ENCODE measurements at regions not wholly inside any gene's neighbourhood (a gene's known extent, or its start where the extent isn't known, plus 50 kb on each side); places are given as distances from the start of the nearest gene placed in this dataset.
"Not testable (repeated sequence)": the region's sequence is repeated elsewhere in the genome, so short reads cannot be mapped to it uniquely, and the experiment has no call there.

DNA sequence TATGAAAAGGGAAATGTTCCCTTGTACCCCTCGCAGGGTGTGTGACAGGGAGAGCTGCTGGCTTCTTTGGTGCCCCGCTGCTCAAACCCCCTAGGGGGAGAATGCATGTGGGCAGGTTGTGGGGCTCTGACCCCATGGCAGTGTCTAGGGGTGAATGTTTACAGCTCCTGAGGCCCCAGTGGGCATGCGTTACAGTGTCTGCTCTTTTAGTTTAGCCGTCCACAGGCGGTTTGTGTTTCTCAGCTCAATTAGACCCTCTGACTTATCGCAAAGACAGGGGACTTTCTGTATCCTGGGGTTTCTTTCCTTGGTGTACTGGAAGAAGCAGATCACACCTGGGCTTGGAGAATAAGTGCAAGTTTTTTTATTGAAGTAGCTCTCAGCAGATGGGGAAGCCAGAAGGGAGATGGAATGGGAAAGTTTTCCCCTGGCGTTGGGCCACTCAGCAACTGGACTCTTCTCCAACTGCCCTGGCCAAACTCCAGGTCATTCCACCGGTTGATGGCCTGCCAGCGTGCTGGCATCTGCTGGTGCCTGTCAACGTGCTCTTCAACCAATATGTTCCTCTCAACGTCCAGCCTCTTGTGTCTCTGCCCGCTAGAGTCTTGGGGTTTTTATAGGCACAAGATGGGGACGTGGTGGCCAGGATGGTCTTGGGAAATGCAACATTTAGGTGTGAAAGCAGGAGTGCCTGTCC, 720.9 kb downstream of the FSCB start:
- no peaks in the 10 kb centered on the region for H3K4me1 Mint-ChIP-seq
- H3K27me3 Mint-ChIP-seq: no peaks in the 10 kb centered on the region
- no peak overlapping the region for H3K27ac Mint-ChIP-seq
- H3K4me3 Mint-ChIP-seq: no peak overlapping the region
- H3K36me3 Mint-ChIP-seq (ENCODE audit: low read depth): no peaks in the 10 kb centered on the region
- DNase-seq (no peak), ATAC-seq (no peak)
- H3K9me3 Mint-ChIP-seq: no peaks in the 10 kb centered on the region

DNA sequence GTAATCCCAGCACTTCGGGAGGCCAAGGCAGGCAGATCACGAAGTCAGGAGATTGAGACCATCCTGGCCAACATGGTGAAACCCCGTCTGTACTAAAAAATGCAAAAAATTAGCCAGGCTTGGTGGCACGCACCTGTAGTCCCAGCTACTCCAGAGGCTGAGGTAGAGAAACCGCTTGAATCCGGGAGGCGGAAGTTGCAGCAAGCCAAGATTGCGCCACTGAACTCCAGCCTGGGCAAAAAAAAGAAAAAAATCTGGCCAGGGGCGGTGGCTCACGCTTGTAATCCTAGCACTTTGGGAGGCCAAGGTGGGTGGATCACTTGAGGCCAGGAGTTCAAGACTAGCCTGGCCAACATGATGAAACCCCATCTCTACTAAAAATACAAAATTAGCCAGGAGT, 722.7 kb downstream of the FSCB start:
- H3K27ac Mint-ChIP-seq; H3K9me3 Mint-ChIP-seq; H3K36me3 Mint-ChIP-seq (ENCODE audit: low read depth); ATAC-seq; H3K27me3 Mint-ChIP-seq; H3K4me1 Mint-ChIP-seq; H3K4me3 Mint-ChIP-seq; DNase-seq: not testable (repeated sequence)

DNA sequence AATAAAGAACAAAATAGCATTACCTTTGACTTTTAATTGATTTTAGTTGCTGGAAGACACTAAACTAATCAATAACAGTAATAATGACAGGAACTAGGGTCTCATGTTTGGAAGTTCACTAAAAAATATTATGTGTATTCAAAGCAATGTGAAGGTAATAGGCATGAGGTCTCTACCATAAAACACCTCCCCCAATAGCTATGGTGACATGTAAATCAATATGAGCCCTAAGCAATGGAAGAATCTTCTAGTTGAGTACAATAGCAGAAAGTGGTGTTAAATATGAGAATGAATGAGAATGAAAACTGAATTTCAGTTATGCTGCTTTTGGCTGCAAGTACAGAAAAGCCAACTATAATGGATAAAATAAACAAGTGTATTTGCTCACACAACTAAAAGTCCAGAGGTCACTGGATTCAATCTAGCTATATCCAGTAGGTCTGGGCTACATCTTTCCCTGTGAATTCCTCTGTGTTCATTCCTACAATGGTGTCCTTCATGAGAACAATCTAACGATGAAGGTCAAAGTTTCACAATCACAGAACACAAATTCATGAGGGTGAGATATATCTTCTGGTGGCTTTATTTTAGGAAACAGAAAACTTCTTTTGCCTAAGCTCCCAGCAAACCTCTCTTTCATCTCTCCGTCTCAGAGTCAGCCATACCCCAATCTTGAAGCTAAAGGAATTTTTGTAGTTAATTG, 728.0 kb downstream of the FSCB start:
- DNase-seq (no peak), ATAC-seq (no peak)
- H3K4me3 Mint-ChIP-seq: no peak overlapping the region
- no peaks in the 10 kb centered on the region for H3K36me3 Mint-ChIP-seq (ENCODE audit: low read depth)
- H3K4me1 Mint-ChIP-seq: no peaks in the 10 kb centered on the region
- H3K9me3 Mint-ChIP-seq: peaks cover 17% of the 10 kb centered on the region
- H3K27me3 Mint-ChIP-seq: no peaks in the 10 kb centered on the region
- no peak overlapping the region for H3K27ac Mint-ChIP-seq

DNA sequence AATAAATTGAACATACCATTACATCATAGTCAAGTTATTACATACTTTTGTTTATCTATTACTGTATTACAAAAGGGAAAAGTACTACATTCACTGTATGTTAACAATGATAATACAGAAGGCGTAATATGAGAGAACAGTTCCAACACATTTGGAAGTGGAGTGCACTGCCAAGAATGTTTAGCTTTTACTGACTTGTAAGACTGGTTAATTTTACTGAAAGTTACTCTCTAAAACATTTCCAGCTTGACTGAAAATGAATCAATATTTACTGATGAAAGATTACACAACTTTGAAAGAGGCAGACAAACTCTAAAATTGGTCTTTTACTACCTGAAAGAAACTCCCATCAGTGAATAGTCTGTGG, 728.5 kb downstream of the FSCB start:
- no peaks in the 10 kb centered on the region for H3K4me1 Mint-ChIP-seq
- ATAC-seq (no peak), DNase-seq (no peak)
- no peaks in the 10 kb centered on the region for H3K36me3 Mint-ChIP-seq (ENCODE audit: low read depth)
- peaks cover 21% of the 10 kb centered on the region for H3K9me3 Mint-ChIP-seq
- no peak overlapping the region for H3K4me3 Mint-ChIP-seq
- no peaks in the 10 kb centered on the region for H3K27me3 Mint-ChIP-seq
- no peak overlapping the region for H3K27ac Mint-ChIP-seq

DNA sequence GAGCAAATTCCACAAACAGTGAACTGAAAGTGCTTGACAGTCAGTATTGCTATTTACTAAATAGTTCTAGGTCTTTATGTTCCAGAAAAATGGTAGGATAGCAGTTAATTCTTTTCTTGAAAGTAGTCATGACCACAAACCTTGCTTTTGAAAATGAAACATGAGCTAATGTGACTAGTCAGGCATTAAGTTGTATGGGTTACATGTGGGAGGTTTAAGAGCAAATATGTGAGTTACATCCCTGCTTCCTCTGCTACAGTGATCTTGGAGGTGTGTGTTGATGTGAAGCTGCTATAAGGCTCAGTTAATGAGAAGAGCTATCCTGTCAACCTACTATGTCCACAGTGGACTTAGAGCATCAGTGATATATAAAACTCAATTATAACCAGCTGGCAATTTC, 741.6 kb downstream of the FSCB start:
- no peak for ATAC-seq
- Mint-ChIP-seq H3K4me3 (no peak overlapping the region), H3K4me1 (no peaks in the 10 kb centered on the region), H3K27me3 (no peaks in the 10 kb centered on the region), H3K36me3 (ENCODE audit: low read depth) (no peaks in the 10 kb centered on the region), H3K27ac (no peak overlapping the region), H3K9me3 (peaks cover 19% of the 10 kb centered on the region)
- no peak for DNase-seq

DNA sequence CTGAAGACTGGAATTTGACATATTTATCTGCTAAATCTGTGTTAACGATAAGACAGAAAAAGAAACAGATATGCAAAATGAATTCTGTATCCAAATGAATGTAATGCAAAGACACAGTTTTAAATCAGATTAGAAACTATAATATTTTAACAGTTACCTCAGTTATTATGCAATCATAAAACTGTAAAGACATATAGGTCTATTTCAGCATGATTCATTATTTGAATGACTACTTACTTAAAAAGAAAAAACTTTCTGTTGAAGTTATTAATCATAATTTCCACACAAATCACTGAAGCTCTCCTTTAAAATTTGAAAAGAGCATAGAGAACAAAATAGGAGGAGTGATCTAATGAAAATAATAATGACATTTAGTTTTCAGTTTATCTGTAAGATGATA, 742.6 kb downstream of the FSCB start:
- no peak overlapping the region for H3K27ac Mint-ChIP-seq
- H3K36me3 Mint-ChIP-seq (ENCODE audit: low read depth): no peaks in the 10 kb centered on the region
- DNase-seq (no peak), ATAC-seq (no peak)
- no peak overlapping the region for H3K4me3 Mint-ChIP-seq
- no peaks in the 10 kb centered on the region for H3K27me3 Mint-ChIP-seq
- peaks cover 19% of the 10 kb centered on the region for H3K9me3 Mint-ChIP-seq
- no peaks in the 10 kb centered on the region for H3K4me1 Mint-ChIP-seq

DNA sequence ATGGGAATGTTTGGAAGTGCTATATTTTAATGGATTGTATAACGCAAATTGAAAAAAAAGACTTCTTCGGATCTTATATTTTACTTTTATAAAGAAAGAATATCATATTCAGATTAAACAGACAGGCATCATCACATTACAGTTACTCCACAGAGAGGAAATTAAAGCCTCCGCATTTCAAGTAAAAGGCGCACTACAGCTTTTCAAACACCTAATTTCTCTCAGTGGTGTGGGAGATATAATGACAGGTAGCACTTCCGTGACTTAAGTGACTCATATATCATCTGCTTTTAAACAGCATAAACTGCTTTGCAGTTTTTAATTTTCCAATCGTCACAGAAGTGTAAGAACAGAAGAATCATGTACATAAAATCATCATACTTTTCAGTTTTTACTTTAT, 751.4 kb downstream of the FSCB start:
- H3K27me3 Mint-ChIP-seq: no peaks in the 10 kb centered on the region
- peaks cover 3% of the 10 kb centered on the region for H3K9me3 Mint-ChIP-seq
- H3K36me3 Mint-ChIP-seq (ENCODE audit: low read depth): no peaks in the 10 kb centered on the region
- DNase-seq: no peak
- H3K27ac Mint-ChIP-seq: no peak overlapping the region
- no peak overlapping the region for H3K4me3 Mint-ChIP-seq
- ATAC-seq: no peak
- H3K4me1 Mint-ChIP-seq: no peaks in the 10 kb centered on the region

DNA sequence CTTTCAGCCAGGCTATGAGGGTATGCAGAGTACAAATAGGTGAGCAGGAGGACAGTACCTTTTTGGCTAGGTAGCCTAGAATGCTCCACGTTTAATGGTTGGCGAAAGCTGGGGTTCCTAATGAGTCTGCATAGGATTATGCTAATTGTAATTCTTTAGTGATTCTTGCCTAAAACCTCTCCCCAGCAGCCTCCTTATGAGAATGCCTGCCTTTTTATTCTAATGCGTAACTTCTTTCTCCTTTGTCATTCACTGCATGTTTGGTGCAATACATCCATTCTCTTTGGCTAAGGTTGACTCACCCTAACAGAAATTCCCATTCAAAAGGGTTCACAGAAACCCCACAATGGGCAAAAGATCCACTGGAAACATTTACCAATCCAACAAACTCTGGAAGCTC, 752.2 kb downstream of the FSCB start:
- DNase-seq: no peak
- no peak for ATAC-seq
- Mint-ChIP-seq H3K27me3 (no peaks in the 10 kb centered on the region), H3K4me3 (no peak overlapping the region), H3K36me3 (ENCODE audit: low read depth) (no peaks in the 10 kb centered on the region), H3K4me1 (no peaks in the 10 kb centered on the region), H3K9me3 (peaks cover 3% of the 10 kb centered on the region), H3K27ac (no peak overlapping the region)

DNA sequence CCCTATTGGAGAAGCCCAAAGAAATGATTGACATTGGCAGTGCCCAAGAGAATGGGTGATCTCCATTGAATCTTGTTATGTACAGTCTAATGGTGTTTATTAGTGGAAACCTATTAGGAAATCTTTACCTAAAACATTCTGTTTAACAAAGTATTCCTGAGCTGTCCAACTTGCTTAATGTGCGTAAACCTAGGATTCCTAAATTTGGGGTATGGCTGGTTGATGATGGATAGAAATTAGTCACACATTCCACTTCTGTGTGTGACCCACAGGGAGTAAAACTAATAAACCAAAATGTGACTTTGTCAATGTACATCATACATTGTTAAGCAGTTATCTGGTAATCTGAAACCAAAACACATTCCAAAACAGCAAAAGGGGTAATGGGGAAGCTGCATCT, 761.3 kb downstream of the FSCB start:
- no peak for ATAC-seq
- H3K27ac Mint-ChIP-seq: no peak overlapping the region
- H3K27me3 Mint-ChIP-seq: no peaks in the 10 kb centered on the region
- no peaks in the 10 kb centered on the region for H3K4me1 Mint-ChIP-seq
- peaks cover 7% of the 10 kb centered on the region for H3K9me3 Mint-ChIP-seq
- H3K4me3 Mint-ChIP-seq: no peak overlapping the region
- no peak for DNase-seq
- H3K36me3 Mint-ChIP-seq (ENCODE audit: low read depth): no peaks in the 10 kb centered on the region

DNA sequence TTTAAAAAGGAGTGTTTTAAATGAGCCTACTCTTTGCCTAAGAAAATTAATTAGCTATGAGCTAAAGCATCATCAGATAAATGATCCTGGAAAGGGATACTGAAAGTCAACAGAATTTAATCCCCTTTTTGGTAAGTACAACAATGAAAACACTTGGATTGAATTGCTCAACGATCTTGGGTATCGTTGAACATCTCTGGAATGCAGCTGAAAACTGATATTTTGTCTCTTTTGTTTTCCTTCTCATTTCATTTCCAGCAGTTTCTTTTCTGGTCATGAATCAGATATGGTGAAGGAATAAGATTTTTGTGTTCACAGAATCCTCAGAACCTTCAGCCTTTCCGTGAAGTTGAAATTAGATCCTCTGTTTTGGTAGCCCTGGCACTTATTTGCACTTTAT, 771.2 kb downstream of the FSCB start:
- DNase-seq (no peak), ATAC-seq (no peak)
- no peaks in the 10 kb centered on the region for H3K36me3 Mint-ChIP-seq (ENCODE audit: low read depth)
- peaks cover 20% of the 10 kb centered on the region for H3K9me3 Mint-ChIP-seq
- no peak overlapping the region for H3K4me3 Mint-ChIP-seq
- no peaks in the 10 kb centered on the region for H3K4me1 Mint-ChIP-seq
- H3K27me3 Mint-ChIP-seq: no peaks in the 10 kb centered on the region
- no peak overlapping the region for H3K27ac Mint-ChIP-seq

DNA sequence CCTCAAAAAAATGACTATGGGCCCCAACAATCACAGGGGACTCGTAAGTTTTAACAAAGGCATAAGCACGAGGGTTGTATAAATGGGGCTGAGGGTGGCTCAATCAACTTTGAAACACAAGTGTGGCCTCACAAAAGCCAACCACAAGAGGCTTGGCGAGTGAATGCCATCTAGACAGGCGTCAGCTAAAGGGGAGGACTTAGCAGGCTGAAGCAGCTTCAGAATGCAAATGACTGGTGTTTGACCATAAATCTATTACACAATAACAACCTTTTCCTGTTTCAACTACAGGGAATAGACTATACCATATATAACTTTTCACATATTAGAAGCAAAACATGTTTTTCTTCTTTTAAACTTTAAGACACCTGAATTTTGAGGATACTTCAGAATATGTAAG, 777.9 kb downstream of the FSCB start:
- no peak overlapping the region for H3K4me3 Mint-ChIP-seq
- DNase-seq (no peak), ATAC-seq (no peak)
- H3K9me3 Mint-ChIP-seq: no peaks in the 10 kb centered on the region
- H3K27me3 Mint-ChIP-seq: no peaks in the 10 kb centered on the region
- no peak overlapping the region for H3K27ac Mint-ChIP-seq
- no peaks in the 10 kb centered on the region for H3K4me1 Mint-ChIP-seq
- no peaks in the 10 kb centered on the region for H3K36me3 Mint-ChIP-seq (ENCODE audit: low read depth)

DNA sequence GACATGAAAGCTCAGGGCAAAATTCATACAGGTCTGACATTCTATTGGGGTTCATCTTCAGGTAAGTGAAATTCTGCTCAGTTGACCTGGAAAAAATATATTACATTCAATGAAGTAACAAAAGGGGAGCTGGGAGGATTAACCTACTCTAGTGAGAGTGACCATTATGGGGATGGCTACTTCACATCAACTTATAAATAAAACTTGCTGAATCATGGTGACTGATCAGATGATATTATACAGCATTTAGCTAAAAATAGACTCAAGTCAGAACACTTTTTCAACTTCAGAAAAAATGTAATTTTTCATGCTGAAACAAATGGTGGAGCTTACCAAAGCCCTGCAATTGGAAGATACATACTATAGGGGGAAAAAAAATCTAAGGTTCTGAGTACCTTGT, 800.2 kb downstream of the FSCB start:
- no peaks in the 10 kb centered on the region for H3K27me3 Mint-ChIP-seq
- no peak overlapping the region for H3K27ac Mint-ChIP-seq
- ATAC-seq (no peak), DNase-seq (no peak)
- no peaks in the 10 kb centered on the region for H3K36me3 Mint-ChIP-seq (ENCODE audit: low read depth)
- H3K4me3 Mint-ChIP-seq: no peak overlapping the region
- no peaks in the 10 kb centered on the region for H3K4me1 Mint-ChIP-seq
- H3K9me3 Mint-ChIP-seq: peaks cover 7% of the 10 kb centered on the region

DNA sequence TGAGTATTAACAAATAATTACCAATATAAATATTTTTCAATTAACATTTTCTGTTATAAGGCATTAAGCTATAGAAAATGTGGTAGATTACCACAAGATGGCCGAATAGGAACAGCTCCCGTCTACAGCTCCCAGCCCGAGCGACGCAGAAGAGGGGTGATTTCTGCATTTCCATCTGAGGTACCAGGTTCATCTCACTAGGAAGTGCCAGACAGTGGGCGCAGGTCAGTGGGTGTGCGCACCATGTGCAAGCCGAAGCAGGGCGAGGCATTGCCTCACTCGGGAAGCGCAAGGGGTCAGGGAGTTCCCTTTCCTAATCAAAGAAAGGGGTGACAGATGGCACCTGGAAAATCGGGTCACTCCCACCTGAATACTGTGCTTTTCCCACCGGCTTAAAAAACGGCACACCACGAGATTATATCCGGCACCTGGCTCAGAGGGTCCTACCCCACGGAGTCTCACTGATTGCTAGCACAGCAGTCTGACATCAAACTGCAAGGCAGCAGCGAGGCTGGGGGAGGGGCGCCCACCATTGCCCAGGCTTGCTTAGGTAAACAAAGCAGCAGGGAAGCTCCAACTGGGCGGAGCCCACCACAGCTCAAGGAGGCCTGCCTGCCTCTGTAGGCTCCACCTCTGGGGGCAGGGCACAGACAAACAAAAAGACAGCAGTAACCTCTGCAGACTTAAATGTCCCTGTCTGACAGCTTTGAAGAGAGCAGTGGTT, 808.4 kb downstream of the FSCB start:
- not testable (repeated sequence) for H3K27ac Mint-ChIP-seq; H3K36me3 Mint-ChIP-seq (ENCODE audit: low read depth); ATAC-seq; H3K27me3 Mint-ChIP-seq; H3K4me1 Mint-ChIP-seq; DNase-seq; H3K4me3 Mint-ChIP-seq; H3K9me3 Mint-ChIP-seq

DNA sequence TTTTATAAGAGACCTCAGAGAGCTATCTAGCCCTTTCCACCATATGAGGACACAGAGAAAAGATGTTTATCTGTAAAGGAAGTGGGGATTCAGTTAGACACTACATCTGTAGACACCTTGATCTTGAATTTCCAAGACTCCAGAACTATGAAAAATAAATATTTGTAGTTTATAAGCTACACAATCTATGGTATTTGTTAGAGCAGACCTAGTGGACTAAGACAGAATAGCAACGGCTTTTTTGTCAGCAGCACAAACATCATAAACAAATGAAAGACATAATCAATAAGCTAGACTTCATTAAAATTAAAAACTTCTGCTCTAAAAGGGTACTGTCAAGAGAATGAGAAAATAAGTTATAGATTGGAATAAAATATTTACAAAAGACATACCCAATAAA, 810.1 kb downstream of the FSCB start:
- Mint-ChIP-seq H3K4me1 (no peaks in the 10 kb centered on the region), H3K27me3 (no peaks in the 10 kb centered on the region), H3K27ac (no peak overlapping the region), H3K9me3 (peaks cover 7% of the 10 kb centered on the region), H3K36me3 (ENCODE audit: low read depth) (no peaks in the 10 kb centered on the region), H3K4me3 (no peak overlapping the region)
- ATAC-seq (no peak), DNase-seq (no peak)

DNA sequence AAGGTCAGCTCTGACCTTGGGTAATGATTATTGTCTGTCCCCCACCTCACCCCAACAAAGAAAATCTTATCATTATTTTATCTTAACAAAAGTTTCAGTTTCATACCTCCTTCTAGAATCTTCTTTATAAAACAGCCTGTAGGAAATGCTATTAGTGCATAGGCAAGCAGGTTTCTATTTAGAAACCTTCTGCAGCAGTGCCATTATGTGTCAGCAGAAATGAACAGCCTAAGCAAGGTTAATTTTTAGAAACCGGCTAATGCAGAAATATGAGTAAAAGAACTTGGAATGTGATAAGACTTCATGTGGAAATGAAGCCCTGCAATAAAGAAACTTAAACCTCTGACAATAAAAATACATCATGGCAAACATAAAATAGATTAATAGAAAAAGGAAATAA, 814.4 kb downstream of the FSCB start:
- Mint-ChIP-seq H3K4me1 (no peaks in the 10 kb centered on the region), H3K27ac (no peak overlapping the region), H3K4me3 (no peak overlapping the region), H3K36me3 (ENCODE audit: low read depth) (no peaks in the 10 kb centered on the region), H3K9me3 (peaks cover 14% of the 10 kb centered on the region), H3K27me3 (no peaks in the 10 kb centered on the region)
- no peak for ATAC-seq
- DNase-seq: no peak
